ENCODE measurements at regions not wholly inside any gene's neighbourhood (a gene's known extent, or its start where the extent isn't known, plus 50 kb on each side); places are given as distances from the start of the nearest gene placed in this dataset.

- TF ChIP-seq POLR2A (IDR thresholded peaks at IDR 0.05) (no peak), CTCF (IDR thresholded peaks at IDR 0.05) (no peak)
Measured at GRCh38 chr10:83986800-83987199, 152.5 kb upstream of the GHITM start.
